ENCODE measurements at regions not wholly inside any gene's neighbourhood (a gene's known extent, or its start where the extent isn't known, plus 50 kb on each side); places are given as distances from the start of the nearest gene placed in this dataset.

- no peak for DNase-seq (ENCODE audit: low read depth)
- H3K4me3 ChIP-seq (ENCODE audit: low read depth, low read length): no peak overlapping the region
- no peak for TF ChIP-seq CTCF (conservative IDR thresholded peaks at IDR 0.05; ENCODE audit: low read depth, low read length)
Observed at GRCh38 chr4:30630431-30630830, 89.7 kb upstream of the PCDH7 start.

GRCh38 chr4:30632751-30633150, 87.4 kb upstream of the PCDH7 start:
- no peak for DNase-seq (ENCODE audit: low read depth)
- no peak overlapping the region for H3K4me3 ChIP-seq (ENCODE audit: low read depth, low read length)
- TF ChIP-seq CTCF (conservative IDR thresholded peaks at IDR 0.05; ENCODE audit: low read depth, low read length): no peak

GRCh38 chr4:30641345-30641744, 78.8 kb upstream of the PCDH7 start:
- TF ChIP-seq CTCF (conservative IDR thresholded peaks at IDR 0.05; ENCODE audit: low read depth, low read length): no peak
- no peak overlapping the region for H3K4me3 ChIP-seq (ENCODE audit: low read depth, low read length)
- no peak for DNase-seq (ENCODE audit: low read depth)

DNA sequence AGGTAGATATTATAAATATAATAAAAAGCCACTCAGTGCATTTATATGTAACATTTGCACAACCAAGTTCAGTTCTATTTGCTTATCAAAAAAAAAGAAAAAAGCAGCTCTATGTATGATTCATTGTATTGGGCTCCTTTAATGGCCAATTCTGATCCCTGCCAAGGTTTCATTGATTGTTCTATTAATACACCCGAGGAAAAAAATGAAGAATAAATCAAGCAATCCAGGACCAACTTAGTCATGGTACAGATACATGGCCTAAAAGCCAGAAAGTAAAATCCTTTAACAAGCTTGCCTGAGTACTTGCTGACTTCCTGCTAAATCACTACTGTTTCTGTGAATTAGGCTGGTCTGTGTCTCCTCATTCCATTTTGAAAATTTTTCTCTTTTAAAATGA, 77.6 kb upstream of the PCDH7 start:
- DNase-seq (ENCODE audit: low read depth): no peak
- no peak for TF ChIP-seq CTCF (conservative IDR thresholded peaks at IDR 0.05; ENCODE audit: low read depth, low read length)
- no peak overlapping the region for H3K4me3 ChIP-seq (ENCODE audit: low read depth, low read length)

GRCh38 chr4:30653291-30653690, 66.9 kb upstream of the PCDH7 start:
- no peak overlapping the region for H3K4me3 ChIP-seq (ENCODE audit: low read depth, low read length)
- TF ChIP-seq CTCF (conservative IDR thresholded peaks at IDR 0.05; ENCODE audit: low read depth, low read length): no peak
- no peak for DNase-seq (ENCODE audit: low read depth)

DNA sequence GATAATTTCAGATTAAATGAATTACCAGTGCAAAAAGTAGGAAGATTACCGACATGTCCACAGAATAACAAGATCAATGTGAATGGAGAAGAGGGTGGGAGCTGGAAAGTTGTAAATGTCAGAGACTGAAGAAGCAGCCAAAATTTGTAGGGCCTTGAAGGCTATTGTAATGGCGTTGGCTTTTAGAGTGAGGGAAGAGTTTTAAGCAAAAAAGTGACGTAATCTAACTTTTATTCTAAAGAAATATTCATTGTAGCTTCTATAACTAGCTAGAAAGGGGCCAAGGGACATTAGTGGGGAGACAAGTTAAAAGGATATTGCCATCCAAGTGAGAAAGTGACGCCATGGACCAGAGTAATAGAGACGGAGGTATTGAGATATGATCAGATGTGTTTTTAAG, 63.3 kb upstream of the PCDH7 start:
- TF ChIP-seq CTCF (conservative IDR thresholded peaks at IDR 0.05; ENCODE audit: low read depth, low read length): no peak
- DNase-seq (ENCODE audit: low read depth): no peak
- no peak overlapping the region for H3K4me3 ChIP-seq (ENCODE audit: low read depth, low read length)

- no peak overlapping the region for H3K4me3 ChIP-seq (ENCODE audit: low read depth, low read length)
- TF ChIP-seq CTCF (conservative IDR thresholded peaks at IDR 0.05; ENCODE audit: low read depth, low read length): no peak
- DNase-seq (ENCODE audit: low read depth): no peak
Observed at GRCh38 chr4:30667919-30668318, 52.2 kb upstream of the PCDH7 start.
